B cell (primary cell): ENCODE measurements at regions not wholly inside any gene's neighbourhood (a gene's known extent, or its start where the extent isn't known, plus 50 kb on each side); places are given as distances from the start of the nearest gene placed in this dataset.
"Not testable (repeated sequence)": the region's sequence is repeated elsewhere in the genome, so short reads cannot be mapped to it uniquely, and the experiment has no call there.

Source experiments
- ATAC-seq: fragments of 200-7000 bp; cut with Tn5 transposase; one replicate; pipeline ENCODE4 v1.10.0; 2021; ENCODE audit warnings: low read depth, mild to moderate bottlenecking, moderate number of reproducible peaks, moderate library complexity
- CTCF ChIA-PET: fragments of 350-600 bp; sonication (Branson Sonifier 250); formaldehyde crosslinking; loops from one replicate; lab custom pipeline; 2021; ENCODE audit warnings: antibody characterized with exemption, inconsistent platforms; lab: Charles Lee
- POLR2A ChIA-PET: fragments of 350-600 bp; sonication (Branson Sonifier 250); formaldehyde crosslinking; loops from one replicate; lab custom pipeline; 2021; ENCODE audit warnings: antibody characterized with exemption; lab: Charles Lee
- DNase-seq: peaks from one replicate; pipeline ENCODE4 v3.0.0; 2013
- H2AFZ ChIP-seq: 2 replicates; pipeline ENCODE4 v1.6.1; 2012; ENCODE audit warnings: mild to moderate bottlenecking, low read depth, low read length; ENCODE audit not compliant: insufficient read depth, poor library complexity, severe bottlenecking
- H3K27ac ChIP-seq, 2 donors: 1 replicate in 1 of 2; 2 replicates in 1 of 2; pipeline ENCODE4 v1.5.1; 2012 to 2013; ENCODE audit warnings: low read length in 2 of 2, mild to moderate bottlenecking in 2 of 2, moderate library complexity in 1 of 2
- H3K27me3 ChIP-seq, 4 experiments: fragments of 200-600 bp in 1 of 4; sonication (generic) in 1 of 4; replicated peaks in 1 of 4; 1 replicate in 2 of 4; 2 replicates in 2 of 4; pipeline versions ENCODE4 v1.6.1 to v1.7.0; 2013 to 2016; ENCODE audit warnings: low read length in 3 of 4, mild to moderate bottlenecking in 2 of 4, mixed read lengths in 1 of 4, moderate library complexity in 1 of 4; ENCODE audit not compliant: insufficient read depth in 4 of 4, control insufficient read depth in 3 of 4; ENCODE audit errors: control extremely low read depth in 1 of 4
- H3K36me3 ChIP-seq, 2 experiments: replicated peaks in 1 of 2; 1 replicate in 1 of 2; 2 replicates in 1 of 2; pipeline versions ENCODE4 v1.6.1 to v1.7.1; 2013; ENCODE audit warnings: low read length in 1 of 2; ENCODE audit not compliant: insufficient read depth in 2 of 2, control insufficient read depth in 1 of 2; ENCODE audit errors: control extremely low read depth in 1 of 2, extremely low read depth in 1 of 2
- H3K4me1 ChIP-seq, 2 donors: fragments of 200-600 bp in 1 of 2; sonication (generic) in 1 of 2; 1 replicate in 1 of 2; 2 replicates in 1 of 2; pipeline versions ENCODE4 v1.5.1 to v1.6.1; 2013 to 2017; ENCODE audit warnings: low read length in 2 of 2; ENCODE audit not compliant: control insufficient read depth in 2 of 2, insufficient read depth in 2 of 2
- H3K4me2 ChIP-seq: replicated peaks from 2 replicates; pipeline ENCODE3; 2012; ENCODE audit warnings: mild to moderate bottlenecking, low read depth, low read length; ENCODE audit not compliant: poor library complexity, severe bottlenecking
- H3K4me3 ChIP-seq, 5 experiments: fragments of 200-600 bp in 1 of 5; sonication (generic) in 1 of 5; 1 replicate in 3 of 5; 2 replicates in 2 of 5; pipeline versions ENCODE4 v1.5.1 to v1.7.0; 2011 to 2016; ENCODE audit warnings: low read length in 4 of 5, mild to moderate bottlenecking in 4 of 5, low read depth in 2 of 5, control low read depth in 1 of 5, moderate library complexity in 1 of 5; ENCODE audit not compliant: insufficient read depth in 1 of 5; ENCODE audit errors: control extremely low read depth in 1 of 5, extremely low read depth in 1 of 5
- H3K79me2 ChIP-seq: fragments of 200-600 bp; sonication (generic); one replicate; pipeline ENCODE4 v1.6.0; 2016; ENCODE audit warnings: low read length; ENCODE audit not compliant: control insufficient read depth, insufficient read depth
- H3K9ac ChIP-seq: fragments of 200-600 bp; sonication (generic); 2 replicates; pipeline ENCODE4 v1.6.1; 2017; ENCODE audit warnings: mild to moderate bottlenecking, low read length, moderate library complexity
- H3K9me3 ChIP-seq, 3 donors: one replicate each; pipeline versions ENCODE4 v1.6.1 to v1.7.1; 2013; ENCODE audit warnings: low read length in 2 of 3; ENCODE audit not compliant: control insufficient read depth in 2 of 3, insufficient read depth in 1 of 3; ENCODE audit errors: control extremely low read depth in 1 of 3
- H4K20me1 ChIP-seq: 2 replicates; pipeline ENCODE4 v1.6.0; 2012; ENCODE audit warnings: mild to moderate bottlenecking, low read length; ENCODE audit not compliant: insufficient read depth, control insufficient read depth, poor library complexity, severe bottlenecking
- H3K27ac Mint-ChIP-seq: one replicate; pipeline ENCODE4 v1.8.0; 2021; ENCODE audit warnings: mixed read lengths
- H3K27me3 Mint-ChIP-seq: one replicate; pipeline ENCODE4 v1.8.0; 2021; ENCODE audit warnings: mixed read lengths
- H3K4me1 Mint-ChIP-seq: one replicate; pipeline ENCODE4 v1.8.0; 2021; ENCODE audit warnings: mixed read lengths
- H3K4me3 Mint-ChIP-seq: one replicate; pipeline ENCODE4 v1.8.0; 2021; ENCODE audit warnings: mixed read lengths
- H3K9me3 Mint-ChIP-seq: one replicate; pipeline ENCODE4 v1.8.0; 2022; ENCODE audit warnings: mixed read lengths; ENCODE audit not compliant: insufficient read depth
- CTCF ChIP-seq: fragments of 200-600 bp; IDR thresholded peaks from one replicate; pipeline ENCODE4 v1.8.0; 2022; ENCODE audit warnings: antibody characterized with exemption, mild to moderate bottlenecking
- WGBS: methylation state at CpG from one replicate; pipeline ENCODE4 v1.1.5; 2013; ENCODE audit warnings: missing lambda C conversion rate; ENCODE audit not compliant: insufficient coverage; 5-methylcytosine and 5-hydroxymethylcytosine counted together
- intact Hi-C: fragments of 100-400 bp; cut with micrococcal nuclease; formaldehyde crosslinking; loops from one replicate; pipeline ENCODE4 v1.10.0; 2022

- H3K27me3 Mint-ChIP-seq, H4K20me1 ChIP-seq, H3K4me3 Mint-ChIP-seq, H3K27ac Mint-ChIP-seq, intact Hi-C loops, H3K79me2 ChIP-seq, H3K9me3 Mint-ChIP-seq, H3K4me1 Mint-ChIP-seq, H3K9me3 ChIP-seq, CTCF ChIA-PET, H3K36me3 ChIP-seq, POLR2A ChIA-PET, H3K4me2 ChIP-seq, H3K27me3 ChIP-seq, H3K27ac ChIP-seq, H3K4me1 ChIP-seq, H2AFZ ChIP-seq: not testable (repeated sequence)
- peak; percentile 46 for TF ChIP-seq CTCF
- ATAC-seq: peak; percentile 85
- Histone ChIP-seq H3K4me3 (peak overlapping the region in 4 of 5 experiments; percentile 21 to 38 (median 26)), H3K9ac (peak overlapping the region; percentile 39)
- 2% methylated on average over 8 of the region's 53 CpGs for WGBS
- peak; percentile 70 for DNase-seq
These were observed 86.7 kb downstream of the FAM72C start for GRCh38 chr1:143884932-143885574.

- peak overlapping the region in 4 of 5 experiments; percentile 21 to 38 (median 26) for H3K4me3 ChIP-seq
- H3K27me3 ChIP-seq, H2AFZ ChIP-seq, H3K27ac Mint-ChIP-seq, H3K9me3 Mint-ChIP-seq, H3K4me1 ChIP-seq, H3K4me2 ChIP-seq, DNase-seq, intact Hi-C loops, H4K20me1 ChIP-seq, CTCF ChIA-PET, H3K4me1 Mint-ChIP-seq, H3K79me2 ChIP-seq, H3K27ac ChIP-seq, H3K27me3 Mint-ChIP-seq, H3K36me3 ChIP-seq, H3K9me3 ChIP-seq, POLR2A ChIA-PET: not testable (repeated sequence)
- peak; percentile 58 for TF ChIP-seq CTCF
- peak overlapping the region; percentile 39 for H3K9ac ChIP-seq
- peak overlapping the region; percentile 73 for H3K4me3 Mint-ChIP-seq
- WGBS: 0% methylated on average over 11 of the region's 38 CpGs
- ATAC-seq: peak; percentile 92
These were observed 87.3 kb downstream of the FAM72C start for GRCh38 chr1:143884532-143884931.

GRCh38 chr1:143879757-143880536 lies 91.8 kb downstream of the FAM72C start:
- H4K20me1 ChIP-seq, POLR2A ChIA-PET, H3K36me3 ChIP-seq, ATAC-seq, H3K27me3 ChIP-seq, H3K4me1 ChIP-seq, H3K9me3 Mint-ChIP-seq, H3K27me3 Mint-ChIP-seq, H3K9ac ChIP-seq, DNase-seq, H3K27ac ChIP-seq, H3K27ac Mint-ChIP-seq, H3K4me3 ChIP-seq, CTCF ChIA-PET, intact Hi-C loops, H3K4me3 Mint-ChIP-seq, H3K9me3 ChIP-seq, H2AFZ ChIP-seq, H3K79me2 ChIP-seq, H3K4me1 Mint-ChIP-seq, H3K4me2 ChIP-seq: not testable (repeated sequence)
- no CpG with 5 or more reads among the region's 4 CpGs for WGBS
